SK-N-SH (cell line): ENCODE measurements at regions not wholly inside any gene's neighbourhood (a gene's known extent, or its start where the extent isn't known, plus 50 kb on each side); places are given as distances from the start of the nearest gene placed in this dataset.

ENCODE experiments used
- EP300 ChIP-seq, 2 experiments: IDR thresholded peaks; 2 replicates each; pipeline versions ENCODE4 v1.4.0 to v1.6.1; 2012; ENCODE audit warnings: borderline replicate concordance in 1 of 2, low read depth in 1 of 2, low read length in 1 of 2
- JUND ChIP-seq: IDR thresholded peaks from 2 replicates; pipeline ENCODE4 v1.4.0; 2012
- NFIC ChIP-seq: IDR thresholded peaks from 2 replicates; pipeline ENCODE4 v1.4.0; 2012; ENCODE audit warnings: borderline replicate concordance
- POLR2AphosphoS5 ChIP-seq: IDR thresholded peaks from 2 replicates; pipeline ENCODE4 v1.6.1; 2012; ENCODE audit warnings: low read depth, low read length
- RAD21 ChIP-seq: IDR thresholded peaks from 2 replicates; pipeline ENCODE4 v1.6.1; 2012; ENCODE audit warnings: mild to moderate bottlenecking, low read length
- RCOR1 ChIP-seq: fragments of 150-350 bp; IDR thresholded peaks from 2 replicates; pipeline ENCODE4 v1.6.1; 2017; ENCODE audit warnings: antibody characterized with exemption, low read length
- RXRA ChIP-seq: IDR thresholded peaks from 2 replicates; pipeline ENCODE4 v1.4.0; 2012; ENCODE audit warnings: low read depth, mild to moderate bottlenecking, borderline replicate concordance
- SMC3 ChIP-seq: IDR thresholded peaks from 2 replicates; pipeline ENCODE4 v1.6.1; 2012; ENCODE audit warnings: low read depth, low read length, improper control_type of control experiment
- TCF12 ChIP-seq: IDR thresholded peaks from 2 replicates; pipeline ENCODE4 v1.4.0; 2012
- YY1 ChIP-seq: IDR thresholded peaks from 2 replicates; pipeline ENCODE4 v1.4.0; 2012; ENCODE audit warnings: low read depth, mild to moderate bottlenecking
- TF ChIP-seq, protein P1 (sequence below): fragments of 200-600 bp; sonication (generic); IDR thresholded peaks from 2 replicates; pipeline ENCODE4 v1.6.1; 2017; ENCODE audit warnings: antibody characterized with exemption, mild to moderate bottlenecking, moderate library complexity
- TF ChIP-seq, protein P2 (sequence below): IDR thresholded peaks from 2 replicates; pipeline ENCODE4 v1.6.1; 2012; ENCODE audit warnings: mild to moderate bottlenecking, low read depth, low read length, moderate library complexity
- TF ChIP-seq, protein P3 (sequence below): IDR thresholded peaks from 2 replicates; pipeline ENCODE4 v1.4.0; 2012; ENCODE audit warnings: low read depth
- TF ChIP-seq, protein P4 (sequence below): IDR thresholded peaks from 2 replicates; pipeline ENCODE4 v1.4.0; 2012; ENCODE audit warnings: low read depth, borderline replicate concordance

DNA sequence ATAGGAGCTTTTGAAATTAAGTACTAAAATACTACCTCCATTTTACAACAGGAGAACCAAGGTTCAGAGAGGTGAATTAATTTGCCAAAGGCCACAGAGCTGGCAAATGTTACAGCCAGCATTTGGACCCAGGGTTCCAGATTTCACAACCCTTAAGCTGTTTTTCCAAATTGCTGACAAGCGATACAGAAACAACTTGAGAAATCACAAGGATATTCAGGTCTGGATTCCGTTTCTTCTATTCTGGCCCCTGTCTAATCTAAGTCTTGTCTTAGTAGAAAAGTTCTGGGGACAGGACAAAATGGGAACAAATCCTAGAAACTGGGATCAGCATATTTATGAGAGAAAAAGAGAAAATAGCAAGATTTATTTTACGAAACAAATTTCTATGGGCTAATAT lies 103.1 kb upstream of the PRLR start:
- TF ChIP-seq POLR2AphosphoS5 (no peak), JUND (no peak), RCOR1 (no peak), RXRA (no peak), EP300 (IDR thresholded peaks at IDR 0.05; ENCODE audit: borderline replicate concordance in 1 of 2, low read depth in 1 of 2, low read length in 1 of 2) (no peak), RAD21 (no peak), YY1 (no peak), SMC3 (no peak), TCF12 (no peak), NFIC (no peak)
- TF ChIP-seq, protein P1, sequence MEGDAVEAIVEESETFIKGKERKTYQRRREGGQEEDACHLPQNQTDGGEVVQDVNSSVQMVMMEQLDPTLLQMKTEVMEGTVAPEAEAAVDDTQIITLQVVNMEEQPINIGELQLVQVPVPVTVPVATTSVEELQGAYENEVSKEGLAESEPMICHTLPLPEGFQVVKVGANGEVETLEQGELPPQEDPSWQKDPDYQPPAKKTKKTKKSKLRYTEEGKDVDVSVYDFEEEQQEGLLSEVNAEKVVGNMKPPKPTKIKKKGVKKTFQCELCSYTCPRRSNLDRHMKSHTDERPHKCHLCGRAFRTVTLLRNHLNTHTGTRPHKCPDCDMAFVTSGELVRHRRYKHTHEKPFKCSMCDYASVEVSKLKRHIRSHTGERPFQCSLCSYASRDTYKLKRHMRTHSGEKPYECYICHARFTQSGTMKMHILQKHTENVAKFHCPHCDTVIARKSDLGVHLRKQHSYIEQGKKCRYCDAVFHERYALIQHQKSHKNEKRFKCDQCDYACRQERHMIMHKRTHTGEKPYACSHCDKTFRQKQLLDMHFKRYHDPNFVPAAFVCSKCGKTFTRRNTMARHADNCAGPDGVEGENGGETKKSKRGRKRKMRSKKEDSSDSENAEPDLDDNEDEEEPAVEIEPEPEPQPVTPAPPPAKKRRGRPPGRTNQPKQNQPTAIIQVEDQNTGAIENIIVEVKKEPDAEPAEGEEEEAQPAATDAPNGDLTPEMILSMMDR, result no peak
- TF ChIP-seq, protein P2, sequence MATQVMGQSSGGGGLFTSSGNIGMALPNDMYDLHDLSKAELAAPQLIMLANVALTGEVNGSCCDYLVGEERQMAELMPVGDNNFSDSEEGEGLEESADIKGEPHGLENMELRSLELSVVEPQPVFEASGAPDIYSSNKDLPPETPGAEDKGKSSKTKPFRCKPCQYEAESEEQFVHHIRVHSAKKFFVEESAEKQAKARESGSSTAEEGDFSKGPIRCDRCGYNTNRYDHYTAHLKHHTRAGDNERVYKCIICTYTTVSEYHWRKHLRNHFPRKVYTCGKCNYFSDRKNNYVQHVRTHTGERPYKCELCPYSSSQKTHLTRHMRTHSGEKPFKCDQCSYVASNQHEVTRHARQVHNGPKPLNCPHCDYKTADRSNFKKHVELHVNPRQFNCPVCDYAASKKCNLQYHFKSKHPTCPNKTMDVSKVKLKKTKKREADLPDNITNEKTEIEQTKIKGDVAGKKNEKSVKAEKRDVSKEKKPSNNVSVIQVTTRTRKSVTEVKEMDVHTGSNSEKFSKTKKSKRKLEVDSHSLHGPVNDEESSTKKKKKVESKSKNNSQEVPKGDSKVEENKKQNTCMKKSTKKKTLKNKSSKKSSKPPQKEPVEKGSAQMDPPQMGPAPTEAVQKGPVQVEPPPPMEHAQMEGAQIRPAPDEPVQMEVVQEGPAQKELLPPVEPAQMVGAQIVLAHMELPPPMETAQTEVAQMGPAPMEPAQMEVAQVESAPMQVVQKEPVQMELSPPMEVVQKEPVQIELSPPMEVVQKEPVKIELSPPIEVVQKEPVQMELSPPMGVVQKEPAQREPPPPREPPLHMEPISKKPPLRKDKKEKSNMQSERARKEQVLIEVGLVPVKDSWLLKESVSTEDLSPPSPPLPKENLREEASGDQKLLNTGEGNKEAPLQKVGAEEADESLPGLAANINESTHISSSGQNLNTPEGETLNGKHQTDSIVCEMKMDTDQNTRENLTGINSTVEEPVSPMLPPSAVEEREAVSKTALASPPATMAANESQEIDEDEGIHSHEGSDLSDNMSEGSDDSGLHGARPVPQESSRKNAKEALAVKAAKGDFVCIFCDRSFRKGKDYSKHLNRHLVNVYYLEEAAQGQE, result no peak
- TF ChIP-seq, protein P3, sequence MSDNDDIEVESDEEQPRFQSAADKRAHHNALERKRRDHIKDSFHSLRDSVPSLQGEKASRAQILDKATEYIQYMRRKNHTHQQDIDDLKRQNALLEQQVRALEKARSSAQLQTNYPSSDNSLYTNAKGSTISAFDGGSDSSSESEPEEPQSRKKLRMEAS, result no peak
- TF ChIP-seq, protein P4, sequence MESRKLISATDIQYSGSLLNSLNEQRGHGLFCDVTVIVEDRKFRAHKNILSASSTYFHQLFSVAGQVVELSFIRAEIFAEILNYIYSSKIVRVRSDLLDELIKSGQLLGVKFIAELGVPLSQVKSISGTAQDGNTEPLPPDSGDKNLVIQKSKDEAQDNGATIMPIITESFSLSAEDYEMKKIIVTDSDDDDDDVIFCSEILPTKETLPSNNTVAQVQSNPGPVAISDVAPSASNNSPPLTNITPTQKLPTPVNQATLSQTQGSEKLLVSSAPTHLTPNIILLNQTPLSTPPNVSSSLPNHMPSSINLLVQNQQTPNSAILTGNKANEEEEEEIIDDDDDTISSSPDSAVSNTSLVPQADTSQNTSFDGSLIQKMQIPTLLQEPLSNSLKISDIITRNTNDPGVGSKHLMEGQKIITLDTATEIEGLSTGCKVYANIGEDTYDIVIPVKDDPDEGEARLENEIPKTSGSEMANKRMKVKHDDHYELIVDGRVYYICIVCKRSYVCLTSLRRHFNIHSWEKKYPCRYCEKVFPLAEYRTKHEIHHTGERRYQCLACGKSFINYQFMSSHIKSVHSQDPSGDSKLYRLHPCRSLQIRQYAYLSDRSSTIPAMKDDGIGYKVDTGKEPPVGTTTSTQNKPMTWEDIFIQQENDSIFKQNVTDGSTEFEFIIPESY, result no peak
